ENCODE measurements at regions not wholly inside any gene's neighbourhood (a gene's known extent, or its start where the extent isn't known, plus 50 kb on each side); places are given as distances from the start of the nearest gene placed in this dataset.

GRCh38 chr12:98446060-98446459 lies 69.3 kb upstream of the TMPO start:
- H4K20me1 ChIP-seq (ENCODE audit: control insufficient read depth, insufficient read depth, low read depth, low read length) = no peaks in the 10 kb centered on the region
- TF ChIP-seq, protein P1, sequence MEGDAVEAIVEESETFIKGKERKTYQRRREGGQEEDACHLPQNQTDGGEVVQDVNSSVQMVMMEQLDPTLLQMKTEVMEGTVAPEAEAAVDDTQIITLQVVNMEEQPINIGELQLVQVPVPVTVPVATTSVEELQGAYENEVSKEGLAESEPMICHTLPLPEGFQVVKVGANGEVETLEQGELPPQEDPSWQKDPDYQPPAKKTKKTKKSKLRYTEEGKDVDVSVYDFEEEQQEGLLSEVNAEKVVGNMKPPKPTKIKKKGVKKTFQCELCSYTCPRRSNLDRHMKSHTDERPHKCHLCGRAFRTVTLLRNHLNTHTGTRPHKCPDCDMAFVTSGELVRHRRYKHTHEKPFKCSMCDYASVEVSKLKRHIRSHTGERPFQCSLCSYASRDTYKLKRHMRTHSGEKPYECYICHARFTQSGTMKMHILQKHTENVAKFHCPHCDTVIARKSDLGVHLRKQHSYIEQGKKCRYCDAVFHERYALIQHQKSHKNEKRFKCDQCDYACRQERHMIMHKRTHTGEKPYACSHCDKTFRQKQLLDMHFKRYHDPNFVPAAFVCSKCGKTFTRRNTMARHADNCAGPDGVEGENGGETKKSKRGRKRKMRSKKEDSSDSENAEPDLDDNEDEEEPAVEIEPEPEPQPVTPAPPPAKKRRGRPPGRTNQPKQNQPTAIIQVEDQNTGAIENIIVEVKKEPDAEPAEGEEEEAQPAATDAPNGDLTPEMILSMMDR (IDR thresholded peaks at IDR 0.05; ENCODE audit: low read depth, low read length, poor library complexity, severe bottlenecking) = no peak
- no peak for TF ChIP-seq EZH2phosphoT487 (IDR thresholded peaks at IDR 0.05; ENCODE audit: borderline replicate concordance, low read length)
- no peaks in the 10 kb centered on the region for H3F3A ChIP-seq (ENCODE audit: control insufficient read depth, insufficient read depth)
- no peaks in the 10 kb centered on the region for H3K9me2 ChIP-seq (replicated peaks; ENCODE audit: control insufficient read depth, low read length)
- H3K9me3 ChIP-seq (ENCODE audit: control insufficient read depth, insufficient read depth, low read length) = no peaks in the 10 kb centered on the region
- H3K4me2 ChIP-seq (ENCODE audit: low read length) = no peak overlapping the region
- H3K79me2 ChIP-seq (ENCODE audit: control insufficient read depth, low read length) = no peaks in the 10 kb centered on the region
- peaks cover 17% of the 10 kb centered on the region for H3K27me3 ChIP-seq (ENCODE audit: control insufficient read depth, low read length)
- H3K4me1 ChIP-seq (ENCODE audit: control insufficient read depth, low read length) = no peaks in the 10 kb centered on the region
- H3K27ac ChIP-seq (ENCODE audit: low read depth, low read length) = no peak overlapping the region
- no peaks in the 10 kb centered on the region for H3K36me3 ChIP-seq (ENCODE audit: control insufficient read depth, low read length)
- no peak overlapping the region for H3K4me3 ChIP-seq (ENCODE audit: low read length)

DNA sequence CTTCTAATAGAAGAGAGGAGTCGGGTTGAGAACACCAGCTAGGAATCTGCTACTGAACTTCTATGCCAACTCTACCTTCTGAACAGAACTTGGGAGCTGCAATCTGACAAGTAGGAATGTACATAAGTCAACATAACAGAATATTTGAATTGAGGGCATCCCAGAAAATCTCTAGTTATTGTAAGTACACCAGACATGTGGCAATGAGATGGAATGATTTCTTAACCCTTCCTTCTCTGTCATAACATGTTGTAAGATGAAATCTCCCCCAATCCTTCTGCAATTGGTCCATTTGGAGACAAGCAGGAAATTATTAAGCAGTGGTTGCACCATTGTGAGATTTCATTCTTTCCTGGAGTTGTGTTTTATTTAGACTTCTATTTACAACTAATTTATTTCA lies 68.7 kb upstream of the TMPO start:
- H3K4me3 ChIP-seq (ENCODE audit: low read length) = no peak overlapping the region
- no peaks in the 10 kb centered on the region for H3K36me3 ChIP-seq (ENCODE audit: control insufficient read depth, low read length)
- H3F3A ChIP-seq (ENCODE audit: control insufficient read depth, insufficient read depth) = no peaks in the 10 kb centered on the region
- H3K4me2 ChIP-seq (ENCODE audit: low read length) = no peak overlapping the region
- H3K27me3 ChIP-seq (ENCODE audit: control insufficient read depth, low read length) = peaks cover 17% of the 10 kb centered on the region
- no peaks in the 10 kb centered on the region for H3K9me2 ChIP-seq (replicated peaks; ENCODE audit: control insufficient read depth, low read length)
- no peaks in the 10 kb centered on the region for H4K20me1 ChIP-seq (ENCODE audit: control insufficient read depth, insufficient read depth, low read depth, low read length)
- H3K9me3 ChIP-seq (ENCODE audit: control insufficient read depth, insufficient read depth, low read length) = no peaks in the 10 kb centered on the region
- H3K27ac ChIP-seq (ENCODE audit: low read depth, low read length) = no peak overlapping the region
- TF ChIP-seq EZH2phosphoT487 (IDR thresholded peaks at IDR 0.05; ENCODE audit: borderline replicate concordance, low read length) = no peak
- TF ChIP-seq, protein P1 (IDR thresholded peaks at IDR 0.05; ENCODE audit: low read depth, low read length, poor library complexity, severe bottlenecking) = no peak
- no peaks in the 10 kb centered on the region for H3K4me1 ChIP-seq (ENCODE audit: control insufficient read depth, low read length)
- H3K79me2 ChIP-seq (ENCODE audit: control insufficient read depth, low read length) = no peaks in the 10 kb centered on the region

- Histone ChIP-seq H3K9me2 (replicated peaks; ENCODE audit: control insufficient read depth, low read length) (no peaks in the 10 kb centered on the region), H3K36me3 (ENCODE audit: control insufficient read depth, low read length) (no peaks in the 10 kb centered on the region), H3K4me2 (ENCODE audit: low read length) (no peak overlapping the region), H3K9me3 (ENCODE audit: control insufficient read depth, insufficient read depth, low read length) (no peaks in the 10 kb centered on the region), H4K20me1 (ENCODE audit: control insufficient read depth, insufficient read depth, low read depth, low read length) (no peaks in the 10 kb centered on the region), H3K4me3 (ENCODE audit: low read length) (no peak overlapping the region), H3K4me1 (ENCODE audit: control insufficient read depth, low read length) (no peaks in the 10 kb centered on the region), H3K27me3 (ENCODE audit: control insufficient read depth, low read length) (peaks cover 12% of the 10 kb centered on the region), H3K79me2 (ENCODE audit: control insufficient read depth, low read length) (no peaks in the 10 kb centered on the region), H3F3A (ENCODE audit: control insufficient read depth, insufficient read depth) (no peaks in the 10 kb centered on the region), H3K27ac (ENCODE audit: low read depth, low read length) (no peak overlapping the region)
- no peak for TF ChIP-seq EZH2phosphoT487 (IDR thresholded peaks at IDR 0.05; ENCODE audit: borderline replicate concordance, low read length)
- TF ChIP-seq, protein P1 (IDR thresholded peaks at IDR 0.05; ENCODE audit: low read depth, low read length, poor library complexity, severe bottlenecking) = no peak
Observed at GRCh38 chr12:98449584-98449983, 65.8 kb upstream of the TMPO start.

GRCh38 chr12:98453070-98453469 lies 62.3 kb upstream of the TMPO start:
- Histone ChIP-seq H3K4me2 (ENCODE audit: low read length) (no peak overlapping the region), H3K27me3 (ENCODE audit: control insufficient read depth, low read length) (no peaks in the 10 kb centered on the region), H4K20me1 (ENCODE audit: control insufficient read depth, insufficient read depth, low read depth, low read length) (no peaks in the 10 kb centered on the region), H3K79me2 (ENCODE audit: control insufficient read depth, low read length) (no peaks in the 10 kb centered on the region), H3K4me3 (ENCODE audit: low read length) (no peak overlapping the region), H3K9me3 (ENCODE audit: control insufficient read depth, insufficient read depth, low read length) (no peaks in the 10 kb centered on the region), H3K36me3 (ENCODE audit: control insufficient read depth, low read length) (no peaks in the 10 kb centered on the region), H3K27ac (ENCODE audit: low read depth, low read length) (no peak overlapping the region), H3K4me1 (ENCODE audit: control insufficient read depth, low read length) (no peaks in the 10 kb centered on the region), H3K9me2 (replicated peaks; ENCODE audit: control insufficient read depth, low read length) (no peaks in the 10 kb centered on the region), H3F3A (ENCODE audit: control insufficient read depth, insufficient read depth) (no peaks in the 10 kb centered on the region)
- no peak for TF ChIP-seq EZH2phosphoT487 (IDR thresholded peaks at IDR 0.05; ENCODE audit: borderline replicate concordance, low read length)
- TF ChIP-seq, protein P1 (IDR thresholded peaks at IDR 0.05; ENCODE audit: low read depth, low read length, poor library complexity, severe bottlenecking) = no peak

All from DOHH2 (cell line).